Ishikawa (cell line): ENCODE measurements at regions not wholly inside any gene's neighbourhood (a gene's known extent, or its start where the extent isn't known, plus 50 kb on each side); places are given as distances from the start of the nearest gene placed in this dataset.

Experiments used
- CEBPB ChIP-seq: IDR thresholded peaks from 2 replicates; pipeline ENCODE4 v1.6.1; 2012
- CREB1 ChIP-seq: IDR thresholded peaks from 2 replicates; pipeline ENCODE4 v1.6.1; 2012; ENCODE audit warnings: low read depth
- EGR1 ChIP-seq: IDR thresholded peaks from 2 replicates; pipeline ENCODE4 v1.6.1; 2012
- EP300 ChIP-seq: IDR thresholded peaks from 2 replicates; pipeline ENCODE4 v1.6.1; 2012; ENCODE audit warnings: borderline replicate concordance
- FOXM1 ChIP-seq: IDR thresholded peaks from 2 replicates; pipeline ENCODE4 v1.6.1; 2012; ENCODE audit warnings: low read depth, borderline replicate concordance
- NFIC ChIP-seq: IDR thresholded peaks from 2 replicates; pipeline ENCODE4 v1.6.1; 2012
- RAD21 ChIP-seq: IDR thresholded peaks from 2 replicates; pipeline ENCODE4 v1.6.1; 2012; ENCODE audit warnings: low read depth
- TAF1 ChIP-seq: IDR thresholded peaks from 2 replicates; pipeline ENCODE4 v1.6.1; 2012; ENCODE audit warnings: low read depth, mild to moderate bottlenecking
- TCF12 ChIP-seq: IDR thresholded peaks from 2 replicates; pipeline ENCODE4 v1.6.1; 2012; ENCODE audit warnings: low read depth
- TEAD4 ChIP-seq: IDR thresholded peaks from 2 replicates; pipeline ENCODE4 v1.6.1; 2012
- YY1 ChIP-seq: IDR thresholded peaks from 2 replicates; pipeline ENCODE4 v1.6.1; 2012; ENCODE audit warnings: low read depth
- ZBTB7A ChIP-seq: IDR thresholded peaks from 2 replicates; pipeline ENCODE4 v1.6.1; 2012; ENCODE audit warnings: low read depth
- TF ChIP-seq, protein P1 (sequence below): IDR thresholded peaks from 2 replicates; pipeline ENCODE4 v1.6.1; 2012
- TF ChIP-seq, protein P2 (sequence below): IDR thresholded peaks from 2 replicates; pipeline ENCODE4 v1.6.1; 2012; ENCODE audit warnings: low read depth, mild to moderate bottlenecking
- TF ChIP-seq, protein P3 (sequence below): IDR thresholded peaks from 2 replicates; pipeline ENCODE4 v1.6.1; 2012

DNA sequence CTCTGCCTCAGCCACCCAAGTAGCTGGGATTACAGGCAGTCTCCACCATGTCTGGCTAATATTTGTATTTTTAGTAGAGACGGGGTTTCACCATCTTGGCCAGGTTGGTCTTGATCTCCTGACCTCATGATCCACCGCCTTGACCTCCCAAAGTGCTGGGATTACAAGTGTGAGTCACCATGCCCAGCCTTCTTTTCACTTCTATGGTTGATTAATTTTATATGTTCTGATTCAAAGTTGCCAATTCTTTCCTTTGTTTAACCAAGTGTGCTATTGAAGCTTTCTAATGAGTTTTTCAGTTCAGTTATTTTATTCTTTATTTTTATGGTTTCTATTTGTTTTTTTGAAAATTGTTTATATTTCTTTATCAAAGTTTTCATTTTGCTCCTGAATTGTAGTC lies 133.1 kb upstream of the KCNJ3 start:
- TF ChIP-seq YY1 (no peak), NFIC (no peak), ZBTB7A (no peak), FOXM1 (no peak), EGR1 (no peak), EP300 (no peak), CREB1 (no peak), TCF12 (no peak)
- TF ChIP-seq, protein P1, sequence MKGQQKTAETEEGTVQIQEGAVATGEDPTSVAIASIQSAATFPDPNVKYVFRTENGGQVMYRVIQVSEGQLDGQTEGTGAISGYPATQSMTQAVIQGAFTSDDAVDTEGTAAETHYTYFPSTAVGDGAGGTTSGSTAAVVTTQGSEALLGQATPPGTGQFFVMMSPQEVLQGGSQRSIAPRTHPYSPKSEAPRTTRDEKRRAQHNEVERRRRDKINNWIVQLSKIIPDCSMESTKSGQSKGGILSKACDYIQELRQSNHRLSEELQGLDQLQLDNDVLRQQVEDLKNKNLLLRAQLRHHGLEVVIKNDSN, result no peak
- TF ChIP-seq, protein P2, sequence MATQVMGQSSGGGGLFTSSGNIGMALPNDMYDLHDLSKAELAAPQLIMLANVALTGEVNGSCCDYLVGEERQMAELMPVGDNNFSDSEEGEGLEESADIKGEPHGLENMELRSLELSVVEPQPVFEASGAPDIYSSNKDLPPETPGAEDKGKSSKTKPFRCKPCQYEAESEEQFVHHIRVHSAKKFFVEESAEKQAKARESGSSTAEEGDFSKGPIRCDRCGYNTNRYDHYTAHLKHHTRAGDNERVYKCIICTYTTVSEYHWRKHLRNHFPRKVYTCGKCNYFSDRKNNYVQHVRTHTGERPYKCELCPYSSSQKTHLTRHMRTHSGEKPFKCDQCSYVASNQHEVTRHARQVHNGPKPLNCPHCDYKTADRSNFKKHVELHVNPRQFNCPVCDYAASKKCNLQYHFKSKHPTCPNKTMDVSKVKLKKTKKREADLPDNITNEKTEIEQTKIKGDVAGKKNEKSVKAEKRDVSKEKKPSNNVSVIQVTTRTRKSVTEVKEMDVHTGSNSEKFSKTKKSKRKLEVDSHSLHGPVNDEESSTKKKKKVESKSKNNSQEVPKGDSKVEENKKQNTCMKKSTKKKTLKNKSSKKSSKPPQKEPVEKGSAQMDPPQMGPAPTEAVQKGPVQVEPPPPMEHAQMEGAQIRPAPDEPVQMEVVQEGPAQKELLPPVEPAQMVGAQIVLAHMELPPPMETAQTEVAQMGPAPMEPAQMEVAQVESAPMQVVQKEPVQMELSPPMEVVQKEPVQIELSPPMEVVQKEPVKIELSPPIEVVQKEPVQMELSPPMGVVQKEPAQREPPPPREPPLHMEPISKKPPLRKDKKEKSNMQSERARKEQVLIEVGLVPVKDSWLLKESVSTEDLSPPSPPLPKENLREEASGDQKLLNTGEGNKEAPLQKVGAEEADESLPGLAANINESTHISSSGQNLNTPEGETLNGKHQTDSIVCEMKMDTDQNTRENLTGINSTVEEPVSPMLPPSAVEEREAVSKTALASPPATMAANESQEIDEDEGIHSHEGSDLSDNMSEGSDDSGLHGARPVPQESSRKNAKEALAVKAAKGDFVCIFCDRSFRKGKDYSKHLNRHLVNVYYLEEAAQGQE, result no peak

DNA sequence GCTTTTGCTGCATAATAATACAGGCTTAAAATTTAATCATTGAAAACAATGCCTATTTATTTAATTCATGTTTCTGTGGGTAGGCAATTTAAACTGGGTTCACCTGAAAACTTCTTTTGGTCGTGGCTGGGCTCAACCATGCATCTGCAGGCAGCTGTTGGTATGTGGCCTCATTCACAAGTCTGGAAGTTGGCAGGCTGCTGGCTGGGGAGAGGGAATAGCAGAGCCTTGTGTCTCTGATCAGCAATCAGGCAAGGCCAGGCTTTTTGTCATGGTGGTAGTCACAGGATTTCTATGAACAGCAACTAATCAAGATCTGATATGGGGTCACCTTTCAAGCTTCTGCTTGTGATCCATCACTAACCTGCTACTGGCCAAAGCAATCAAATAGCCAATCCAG lies 130.1 kb upstream of the KCNJ3 start:
- TF ChIP-seq YY1 (no peak), CEBPB (no peak), CREB1 (no peak), EP300 (no peak), TEAD4 (no peak), TAF1 (no peak), EGR1 (no peak), FOXM1 (no peak), TCF12 (no peak)
- TF ChIP-seq, protein P2, result no peak
- TF ChIP-seq, protein P1, result no peak

DNA sequence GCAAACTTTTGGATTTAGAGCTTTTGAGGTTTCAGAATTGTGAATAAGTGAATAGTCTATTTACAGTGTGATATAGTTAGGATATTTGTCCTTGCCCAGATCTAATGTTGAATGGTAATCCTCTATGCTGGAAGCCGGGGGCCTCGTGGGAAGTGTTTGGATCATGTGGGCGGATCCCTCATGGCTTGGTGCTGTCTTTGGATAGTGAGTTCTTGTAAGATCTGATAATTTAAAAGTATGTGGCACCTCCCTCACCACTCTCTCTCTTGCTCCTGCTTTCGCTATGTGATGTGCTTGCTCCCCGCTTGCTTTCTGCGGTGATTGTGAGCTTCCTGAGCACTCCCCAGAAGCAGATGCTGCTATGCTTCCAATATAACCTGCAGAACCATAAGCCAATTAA lies 128.0 kb upstream of the KCNJ3 start:
- TF ChIP-seq CEBPB, result no peak
- no peak for TF ChIP-seq TCF12
- no peak for TF ChIP-seq EP300
- TF ChIP-seq ZBTB7A, result no peak
- TF ChIP-seq EGR1, result no peak

DNA sequence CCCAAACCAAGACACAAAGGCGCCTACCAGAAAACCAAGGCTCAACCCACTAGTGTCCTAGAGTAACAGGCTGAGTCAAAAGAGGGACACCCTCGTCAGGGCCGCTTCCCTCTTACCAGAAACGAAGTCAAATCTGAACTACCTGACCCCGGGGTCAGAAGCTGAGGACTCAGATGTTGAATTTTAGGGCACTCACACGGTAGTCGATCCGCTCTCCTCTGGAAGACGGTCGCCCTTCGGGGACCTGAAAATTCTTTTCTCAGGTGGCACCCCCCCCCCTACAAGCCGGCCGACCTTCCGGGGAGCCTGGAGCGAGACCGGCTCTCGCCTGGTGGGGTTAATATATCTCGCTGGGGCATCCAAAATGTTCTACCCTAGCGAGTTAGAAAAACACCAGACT lies 121.1 kb upstream of the KCNJ3 start:
- TF ChIP-seq, protein P1, result no peak
- TF ChIP-seq ZBTB7A (no peak), NFIC (no peak), YY1 (no peak), CEBPB (no peak), RAD21 (no peak), TCF12 (no peak), TEAD4 (no peak), FOXM1 (no peak)
- TF ChIP-seq, protein P3, sequence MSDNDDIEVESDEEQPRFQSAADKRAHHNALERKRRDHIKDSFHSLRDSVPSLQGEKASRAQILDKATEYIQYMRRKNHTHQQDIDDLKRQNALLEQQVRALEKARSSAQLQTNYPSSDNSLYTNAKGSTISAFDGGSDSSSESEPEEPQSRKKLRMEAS, result no peak

DNA sequence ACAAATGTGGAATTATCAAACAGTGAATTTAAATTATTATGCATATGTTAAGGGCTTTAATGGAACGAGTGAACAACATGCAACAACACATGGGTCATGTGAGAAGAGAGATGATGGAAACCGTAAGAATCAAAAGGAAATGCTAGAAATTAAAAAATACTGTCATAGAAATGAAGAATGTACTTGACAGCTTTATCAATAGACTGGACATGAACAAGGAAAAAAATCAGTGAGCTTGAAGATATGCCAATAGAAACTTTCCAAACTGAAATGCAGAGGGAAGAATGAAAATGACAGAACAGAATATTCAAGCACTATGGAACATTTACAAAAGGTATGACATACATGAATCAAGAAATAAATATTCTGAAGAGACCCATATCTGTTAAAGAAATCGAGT lies 117.7 kb upstream of the KCNJ3 start:
- TF ChIP-seq TEAD4 (no peak), EP300 (no peak), EGR1 (no peak), NFIC (no peak), TCF12 (no peak), TAF1 (no peak), ZBTB7A (no peak), RAD21 (no peak), FOXM1 (no peak), CEBPB (no peak)
- TF ChIP-seq, protein P1, result no peak
- TF ChIP-seq, protein P2, result no peak
- TF ChIP-seq, protein P3, result no peak
